Cardiac fibroblast (primary cell): ENCODE measurements at regions not wholly inside any gene's neighbourhood (a gene's known extent, or its start where the extent isn't known, plus 50 kb on each side); places are given as distances from the start of the nearest gene placed in this dataset.

ENCODE experiments used
- DNase-seq, 2 donors: peaks; one replicate each; pipeline versions ENCODE4 v3.0.0 to v3.0.0-alpha.2; 2010; ENCODE audit warnings: low read depth in 2 of 2
- H3K4me3 ChIP-seq, 2 donors: replicated peaks in 1 of 2; 1 replicate in 1 of 2; 2 replicates in 1 of 2; pipeline ENCODE4 v1.5.1; 2011; ENCODE audit warnings: low read depth in 2 of 2, low read length in 2 of 2, mild to moderate bottlenecking in 2 of 2, moderate library complexity in 1 of 2
- CTCF ChIP-seq: IDR thresholded peaks from one replicate; pipeline ENCODE4 v1.5.1; 2011; ENCODE audit warnings: low read depth, mild to moderate bottlenecking, low read length, inconsistent platforms

GRCh38 chr12:25730489-25731349 lies 177.6 kb upstream of the LMNTD1 start:
- no peak for TF ChIP-seq CTCF
- DNase-seq: no peak
- no peak overlapping the region for H3K4me3 ChIP-seq

GRCh38 chr12:25733541-25733940 lies 180.5 kb upstream of the LMNTD1 start:
- DNase-seq: no peak
- H3K4me3 ChIP-seq: no peak overlapping the region
- no peak for TF ChIP-seq CTCF

- DNase-seq: no peak
- H3K4me3 ChIP-seq: no peak overlapping the region
- TF ChIP-seq CTCF: no peak
Observed at GRCh38 chr12:25734529-25735180, 181.6 kb upstream of the LMNTD1 start.

- TF ChIP-seq CTCF: no peak
- no peak for DNase-seq
- H3K4me3 ChIP-seq: no peak overlapping the region
Observed at GRCh38 chr12:25740617-25741016, 187.5 kb upstream of the LMNTD1 start.

- no peak overlapping the region for H3K4me3 ChIP-seq
- no peak for TF ChIP-seq CTCF
- DNase-seq: no peak
Observed at GRCh38 chr12:25741917-25742316, 188.8 kb upstream of the LMNTD1 start.

- no peak for DNase-seq
- H3K4me3 ChIP-seq: no peak overlapping the region
- no peak for TF ChIP-seq CTCF
Observed at GRCh38 chr12:25743679-25744215, 190.7 kb upstream of the LMNTD1 start.
